Cardiac muscle cell (in vitro differentiated cells and primary cell): ENCODE measurements at regions not wholly inside any gene's neighbourhood (a gene's known extent, or its start where the extent isn't known, plus 50 kb on each side); places are given as distances from the start of the nearest gene placed in this dataset.

Source experiments
- DNase-seq, 2 donors: peaks; one replicate each; pipeline versions ENCODE4 v3.0.0 to v3.0.0-alpha.2; 2010 to 2017; ENCODE audit warnings: low read depth in 1 of 2, low spot score in 1 of 2
- H3K27ac ChIP-seq: fragments of 200-600 bp; sonication (generic); 2 replicates; pipeline ENCODE4 v1.5.1; 2016
- H3K27me3 ChIP-seq: fragments of 200-600 bp; sonication (generic); 2 replicates; pipeline ENCODE4 v1.6.0; 2016; ENCODE audit warnings: control low read depth
- H3K36me3 ChIP-seq: fragments of 200-600 bp; sonication (generic); 2 replicates; pipeline ENCODE4 v1.5.1; 2016; ENCODE audit warnings: control low read depth
- H3K4me1 ChIP-seq: fragments of 200-600 bp; sonication (generic); 2 replicates; pipeline ENCODE4 v1.8.1; 2017; ENCODE audit warnings: low read depth, mild to moderate bottlenecking, mixed run types
- H3K4me3 ChIP-seq: fragments of 200-600 bp; sonication (generic); 2 replicates; pipeline ENCODE4 v1.5.1; 2016; ENCODE audit warnings: mild to moderate bottlenecking
- H3K9me3 ChIP-seq: fragments of 200-600 bp; sonication (generic); 2 replicates; pipeline ENCODE4 v1.5.1; 2017; ENCODE audit warnings: low read depth, mild to moderate bottlenecking, control low read depth
- CTCF ChIP-seq: IDR thresholded peaks from 2 replicates; pipeline ENCODE4 v1.5.1; 2012; ENCODE audit warnings: low read depth, mild to moderate bottlenecking, low read length

- TF ChIP-seq CTCF = no peak
- Histone ChIP-seq H3K9me3 (no peaks in the 10 kb centered on the region), H3K36me3 (no peaks in the 10 kb centered on the region), H3K4me1 (no peaks in the 10 kb centered on the region), H3K4me3 (no peak overlapping the region), H3K27me3 (peaks cover 77% of the 10 kb centered on the region), H3K27ac (no peak overlapping the region)
- no peak for DNase-seq
Observed at GRCh38 chr5:135199919-135200318, 165.9 kb upstream of the PITX1 start.

- no peaks in the 10 kb centered on the region for H3K36me3 ChIP-seq
- H3K4me1 ChIP-seq = peaks cover 3% of the 10 kb centered on the region
- H3K27ac ChIP-seq = no peak overlapping the region
- no peaks in the 10 kb centered on the region for H3K9me3 ChIP-seq
- no peak overlapping the region for H3K4me3 ChIP-seq
- DNase-seq = no peak
- TF ChIP-seq CTCF = no peak
- H3K27me3 ChIP-seq = peaks cover 83% of the 10 kb centered on the region
Observed at GRCh38 chr5:135196483-135196882, 162.5 kb upstream of the PITX1 start.

GRCh38 chr5:135195270-135195608 lies 161.2 kb upstream of the PITX1 start:
- peaks cover 83% of the 10 kb centered on the region for H3K27me3 ChIP-seq
- no peak for TF ChIP-seq CTCF
- H3K4me1 ChIP-seq = peaks cover 3% of the 10 kb centered on the region
- no peaks in the 10 kb centered on the region for H3K9me3 ChIP-seq
- no peak overlapping the region for H3K4me3 ChIP-seq
- peak in 1 of 2 donors; percentile 42 for DNase-seq
- no peak overlapping the region for H3K27ac ChIP-seq
- H3K36me3 ChIP-seq = no peaks in the 10 kb centered on the region

GRCh38 chr5:135194573-135195269 lies 160.7 kb upstream of the PITX1 start:
- Histone ChIP-seq H3K27ac (no peak overlapping the region), H3K4me3 (no peak overlapping the region), H3K36me3 (no peaks in the 10 kb centered on the region), H3K4me1 (peaks cover 3% of the 10 kb centered on the region), H3K27me3 (peaks cover 83% of the 10 kb centered on the region), H3K9me3 (no peaks in the 10 kb centered on the region)
- no peak for TF ChIP-seq CTCF
- peak in 1 of 2 donors; percentile 23 for DNase-seq

GRCh38 chr5:135194126-135194488 lies 160.1 kb upstream of the PITX1 start:
- H3K27me3 ChIP-seq = peaks cover 83% of the 10 kb centered on the region
- H3K4me3 ChIP-seq = no peak overlapping the region
- DNase-seq = peak in 1 of 2 donors; percentile 87
- H3K9me3 ChIP-seq = no peaks in the 10 kb centered on the region
- TF ChIP-seq CTCF = no peak
- H3K4me1 ChIP-seq = peaks cover 3% of the 10 kb centered on the region
- no peak overlapping the region for H3K27ac ChIP-seq
- H3K36me3 ChIP-seq = no peaks in the 10 kb centered on the region
